ENCODE measurements at regions not wholly inside any gene's neighbourhood (a gene's known extent, or its start where the extent isn't known, plus 50 kb on each side); places are given as distances from the start of the nearest gene placed in this dataset.

DNA sequence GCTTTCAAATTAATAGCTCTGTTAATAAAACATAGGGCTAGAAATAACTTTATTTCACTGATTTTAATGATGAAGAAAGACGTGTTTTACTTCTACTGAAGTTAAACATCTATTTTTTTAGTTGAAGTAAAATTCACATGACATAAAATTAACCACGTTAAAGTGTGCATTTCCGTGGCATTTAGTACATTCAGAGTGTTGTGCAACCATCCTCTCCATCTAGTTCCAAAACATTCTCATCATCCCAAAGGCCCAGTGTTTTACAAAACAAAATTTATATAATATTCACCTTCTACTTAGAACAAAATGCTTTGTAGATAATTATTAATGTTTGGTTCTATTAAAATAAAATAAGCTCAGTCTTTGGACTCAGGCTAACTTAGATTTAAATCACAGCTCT, 108.5 kb upstream of the GNG12 start:
- TF ChIP-seq, protein P1, sequence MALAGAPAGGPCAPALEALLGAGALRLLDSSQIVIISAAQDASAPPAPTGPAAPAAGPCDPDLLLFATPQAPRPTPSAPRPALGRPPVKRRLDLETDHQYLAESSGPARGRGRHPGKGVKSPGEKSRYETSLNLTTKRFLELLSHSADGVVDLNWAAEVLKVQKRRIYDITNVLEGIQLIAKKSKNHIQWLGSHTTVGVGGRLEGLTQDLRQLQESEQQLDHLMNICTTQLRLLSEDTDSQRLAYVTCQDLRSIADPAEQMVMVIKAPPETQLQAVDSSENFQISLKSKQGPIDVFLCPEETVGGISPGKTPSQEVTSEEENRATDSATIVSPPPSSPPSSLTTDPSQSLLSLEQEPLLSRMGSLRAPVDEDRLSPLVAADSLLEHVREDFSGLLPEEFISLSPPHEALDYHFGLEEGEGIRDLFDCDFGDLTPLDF (CRISPR knock-in tag; IDR thresholded peaks at IDR 0.05) = no peak
- no peak for TF ChIP-seq NR3C1 (CRISPR knock-in tag; conservative IDR thresholded peaks at IDR 0.05; ENCODE audit: low read depth)
- TF ChIP-seq, protein P2, sequence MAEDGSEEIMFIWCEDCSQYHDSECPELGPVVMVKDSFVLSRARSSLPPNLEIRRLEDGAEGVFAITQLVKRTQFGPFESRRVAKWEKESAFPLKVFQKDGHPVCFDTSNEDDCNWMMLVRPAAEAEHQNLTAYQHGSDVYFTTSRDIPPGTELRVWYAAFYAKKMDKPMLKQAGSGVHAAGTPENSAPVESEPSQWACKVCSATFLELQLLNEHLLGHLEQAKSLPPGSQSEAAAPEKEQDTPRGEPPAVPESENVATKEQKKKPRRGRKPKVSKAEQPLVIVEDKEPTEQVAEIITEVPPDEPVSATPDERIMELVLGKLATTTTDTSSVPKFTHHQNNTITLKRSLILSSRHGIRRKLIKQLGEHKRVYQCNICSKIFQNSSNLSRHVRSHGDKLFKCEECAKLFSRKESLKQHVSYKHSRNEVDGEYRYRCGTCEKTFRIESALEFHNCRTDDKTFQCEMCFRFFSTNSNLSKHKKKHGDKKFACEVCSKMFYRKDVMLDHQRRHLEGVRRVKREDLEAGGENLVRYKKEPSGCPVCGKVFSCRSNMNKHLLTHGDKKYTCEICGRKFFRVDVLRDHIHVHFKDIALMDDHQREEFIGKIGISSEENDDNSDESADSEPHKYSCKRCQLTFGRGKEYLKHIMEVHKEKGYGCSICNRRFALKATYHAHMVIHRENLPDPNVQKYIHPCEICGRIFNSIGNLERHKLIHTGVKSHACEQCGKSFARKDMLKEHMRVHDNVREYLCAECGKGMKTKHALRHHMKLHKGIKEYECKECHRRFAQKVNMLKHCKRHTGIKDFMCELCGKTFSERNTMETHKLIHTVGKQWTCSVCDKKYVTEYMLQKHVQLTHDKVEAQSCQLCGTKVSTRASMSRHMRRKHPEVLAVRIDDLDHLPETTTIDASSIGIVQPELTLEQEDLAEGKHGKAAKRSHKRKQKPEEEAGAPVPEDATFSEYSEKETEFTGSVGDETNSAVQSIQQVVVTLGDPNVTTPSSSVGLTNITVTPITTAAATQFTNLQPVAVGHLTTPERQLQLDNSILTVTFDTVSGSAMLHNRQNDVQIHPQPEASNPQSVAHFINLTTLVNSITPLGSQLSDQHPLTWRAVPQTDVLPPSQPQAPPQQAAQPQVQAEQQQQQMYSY (CRISPR knock-in tag; IDR thresholded peaks at IDR 0.05) = no peak
- no peak for TF ChIP-seq KAT7 (CRISPR knock-in tag; IDR thresholded peaks at IDR 0.05; ENCODE audit: borderline replicate concordance)
- TF ChIP-seq, protein P3, sequence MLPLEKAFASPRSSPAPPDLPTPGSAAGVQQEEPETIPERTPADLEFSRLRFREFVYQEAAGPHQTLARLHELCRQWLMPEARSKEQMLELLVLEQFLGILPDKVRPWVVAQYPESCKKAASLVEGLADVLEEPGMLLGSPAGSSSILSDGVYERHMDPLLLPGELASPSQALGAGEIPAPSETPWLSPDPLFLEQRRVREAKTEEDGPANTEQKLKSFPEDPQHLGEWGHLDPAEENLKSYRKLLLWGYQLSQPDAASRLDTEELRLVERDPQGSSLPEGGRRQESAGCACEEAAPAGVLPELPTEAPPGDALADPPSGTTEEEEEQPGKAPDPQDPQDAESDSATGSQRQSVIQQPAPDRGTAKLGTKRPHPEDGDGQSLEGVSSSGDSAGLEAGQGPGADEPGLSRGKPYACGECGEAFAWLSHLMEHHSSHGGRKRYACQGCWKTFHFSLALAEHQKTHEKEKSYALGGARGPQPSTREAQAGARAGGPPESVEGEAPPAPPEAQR (CRISPR knock-in tag; IDR thresholded peaks at IDR 0.05) = no peak
- TF ChIP-seq ZNF232 (CRISPR knock-in tag; IDR thresholded peaks at IDR 0.05) = no peak
- TF ChIP-seq, protein P4, sequence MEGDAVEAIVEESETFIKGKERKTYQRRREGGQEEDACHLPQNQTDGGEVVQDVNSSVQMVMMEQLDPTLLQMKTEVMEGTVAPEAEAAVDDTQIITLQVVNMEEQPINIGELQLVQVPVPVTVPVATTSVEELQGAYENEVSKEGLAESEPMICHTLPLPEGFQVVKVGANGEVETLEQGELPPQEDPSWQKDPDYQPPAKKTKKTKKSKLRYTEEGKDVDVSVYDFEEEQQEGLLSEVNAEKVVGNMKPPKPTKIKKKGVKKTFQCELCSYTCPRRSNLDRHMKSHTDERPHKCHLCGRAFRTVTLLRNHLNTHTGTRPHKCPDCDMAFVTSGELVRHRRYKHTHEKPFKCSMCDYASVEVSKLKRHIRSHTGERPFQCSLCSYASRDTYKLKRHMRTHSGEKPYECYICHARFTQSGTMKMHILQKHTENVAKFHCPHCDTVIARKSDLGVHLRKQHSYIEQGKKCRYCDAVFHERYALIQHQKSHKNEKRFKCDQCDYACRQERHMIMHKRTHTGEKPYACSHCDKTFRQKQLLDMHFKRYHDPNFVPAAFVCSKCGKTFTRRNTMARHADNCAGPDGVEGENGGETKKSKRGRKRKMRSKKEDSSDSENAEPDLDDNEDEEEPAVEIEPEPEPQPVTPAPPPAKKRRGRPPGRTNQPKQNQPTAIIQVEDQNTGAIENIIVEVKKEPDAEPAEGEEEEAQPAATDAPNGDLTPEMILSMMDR (IDR thresholded peaks at IDR 0.05) = no peak
- TF ChIP-seq TEAD1 (CRISPR knock-in tag; IDR thresholded peaks at IDR 0.05) = no peak
- TF ChIP-seq, protein P5, sequence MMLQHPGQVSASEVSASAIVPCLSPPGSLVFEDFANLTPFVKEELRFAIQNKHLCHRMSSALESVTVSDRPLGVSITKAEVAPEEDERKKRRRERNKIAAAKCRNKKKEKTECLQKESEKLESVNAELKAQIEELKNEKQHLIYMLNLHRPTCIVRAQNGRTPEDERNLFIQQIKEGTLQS (CRISPR knock-in tag; conservative IDR thresholded peaks at IDR 0.05) = no peak
- no peak for TF ChIP-seq JUN (CRISPR knock-in tag; IDR thresholded peaks at IDR 0.05)
- TF ChIP-seq CBFB (CRISPR knock-in tag; IDR thresholded peaks at IDR 0.05; ENCODE audit: low read depth) = no peak
- TF ChIP-seq, protein P6, sequence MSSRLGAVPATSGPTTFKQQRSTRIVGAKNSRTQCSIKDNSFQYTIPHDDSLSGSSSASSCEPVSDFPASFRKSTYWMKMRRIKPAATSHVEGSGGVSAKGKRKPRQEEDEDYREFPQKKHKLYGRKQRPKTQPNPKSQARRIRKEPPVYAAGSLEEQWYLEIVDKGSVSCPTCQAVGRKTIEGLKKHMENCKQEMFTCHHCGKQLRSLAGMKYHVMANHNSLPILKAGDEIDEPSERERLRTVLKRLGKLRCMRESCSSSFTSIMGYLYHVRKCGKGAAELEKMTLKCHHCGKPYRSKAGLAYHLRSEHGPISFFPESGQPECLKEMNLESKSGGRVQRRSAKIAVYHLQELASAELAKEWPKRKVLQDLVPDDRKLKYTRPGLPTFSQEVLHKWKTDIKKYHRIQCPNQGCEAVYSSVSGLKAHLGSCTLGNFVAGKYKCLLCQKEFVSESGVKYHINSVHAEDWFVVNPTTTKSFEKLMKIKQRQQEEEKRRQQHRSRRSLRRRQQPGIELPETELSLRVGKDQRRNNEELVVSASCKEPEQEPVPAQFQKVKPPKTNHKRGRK (CRISPR knock-in tag; IDR thresholded peaks at IDR 0.05; ENCODE audit: borderline replicate concordance) = no peak

All from WTC11 (cell line).